ENCODE measurements at regions not wholly inside any gene's neighbourhood (a gene's known extent, or its start where the extent isn't known, plus 50 kb on each side); places are given as distances from the start of the nearest gene placed in this dataset.

DNA sequence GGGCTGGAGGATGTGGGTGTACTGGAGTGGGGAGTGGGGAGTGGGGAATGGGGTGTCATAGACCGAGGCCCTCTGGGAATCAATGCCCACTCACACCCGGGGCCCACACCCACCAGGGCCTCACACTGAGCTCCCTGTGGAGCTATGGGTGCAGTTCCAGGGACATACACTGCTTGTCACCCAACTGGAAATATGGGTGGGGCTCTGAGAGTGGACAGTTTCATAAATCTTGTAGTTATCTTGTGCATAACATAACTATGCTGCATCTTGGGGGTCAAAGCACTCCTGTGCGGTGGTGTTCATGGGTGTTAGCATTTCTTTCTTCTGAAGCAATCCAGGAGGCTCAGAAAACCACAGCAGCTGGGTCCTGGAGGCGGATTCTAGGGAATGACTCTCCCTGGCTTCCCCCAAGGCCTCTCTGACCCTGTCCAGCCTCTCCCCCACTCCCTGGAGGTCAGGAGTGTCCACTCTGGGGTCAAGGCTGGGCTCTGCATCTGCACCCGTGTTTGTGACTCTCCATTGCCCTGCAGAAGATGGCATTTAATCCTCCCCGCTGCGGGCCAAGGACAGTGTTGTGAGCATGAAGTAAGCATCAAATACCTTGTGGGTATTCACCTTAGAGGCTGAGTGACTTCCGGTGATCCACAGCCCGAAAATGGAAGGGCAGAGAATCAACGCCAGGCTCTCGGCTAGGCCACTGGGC is 172.5 kb downstream of the CTTN start:
- DNase-seq (ENCODE audit: low spot score): no peak

- DNase-seq (ENCODE audit: low spot score): no peak
Measured at GRCh38 chr11:70572974-70573260, 174.6 kb downstream of the CTTN start.

GRCh38 chr11:70573701-70574151 is 175.4 kb downstream of the CTTN start:
- no peak for DNase-seq (ENCODE audit: low spot score)

DNA sequence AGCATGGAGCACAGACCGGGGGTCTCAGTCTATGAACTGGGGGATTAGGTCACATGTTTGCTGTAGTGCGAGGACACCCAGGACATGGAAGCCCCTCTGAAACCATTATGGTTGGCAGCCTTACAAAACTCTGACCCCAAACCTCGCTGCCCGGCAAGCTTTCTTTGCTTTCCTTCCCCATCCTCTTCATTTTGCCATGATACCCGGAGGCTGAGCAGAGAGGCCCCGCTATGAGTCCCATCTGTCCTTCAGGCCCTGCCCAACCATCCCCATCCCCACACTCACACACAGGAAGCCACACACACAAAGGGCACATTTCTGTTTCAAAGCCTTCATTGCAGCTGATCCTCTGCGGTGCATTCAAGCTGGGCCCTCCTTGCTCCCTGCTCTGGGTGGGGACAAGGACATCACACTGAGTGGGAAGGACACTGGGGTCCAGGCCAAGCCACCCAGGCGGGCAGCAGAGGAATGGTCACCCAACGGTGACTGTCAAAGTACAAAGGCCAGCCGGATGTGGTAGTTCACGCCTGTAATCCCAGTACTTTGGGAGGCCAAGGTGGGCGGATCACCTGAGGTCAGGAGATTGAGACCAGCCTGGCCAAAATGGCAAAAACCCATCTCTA is 176.5 kb downstream of the CTTN start:
- DNase-seq (ENCODE audit: low spot score): no peak

DNA sequence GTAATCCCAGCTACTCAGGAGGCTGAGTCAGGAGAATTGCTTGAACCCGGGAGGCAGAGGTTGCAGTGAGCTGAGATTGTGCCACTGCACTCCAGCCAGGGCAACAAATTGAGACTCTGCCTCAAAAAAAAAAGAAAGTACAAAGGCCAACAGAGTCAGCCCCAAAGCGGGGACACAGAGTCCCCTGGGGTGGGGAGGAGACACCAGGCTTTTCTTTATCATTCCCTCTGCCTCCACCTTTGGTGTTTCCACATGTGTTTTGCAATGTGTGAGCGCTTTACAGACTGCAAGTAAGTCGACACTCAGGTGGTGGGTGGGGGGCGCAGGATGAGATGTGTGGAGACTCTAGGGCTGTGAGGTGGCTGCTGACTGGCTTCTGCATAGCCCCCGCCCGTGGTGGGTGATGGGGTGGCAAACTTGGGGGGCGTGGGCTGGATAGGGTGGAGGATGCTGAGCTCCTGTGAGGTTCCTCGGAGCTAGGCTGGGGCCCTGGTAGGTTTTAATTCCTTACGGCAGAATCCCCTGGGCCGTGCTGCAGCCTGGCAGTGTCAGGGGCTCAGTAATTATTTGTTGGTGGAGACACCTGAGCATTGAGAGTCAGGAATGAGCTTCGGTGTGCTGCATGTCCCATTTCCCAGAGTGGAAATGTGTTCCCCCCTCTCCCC is 177.2 kb downstream of the CTTN start:
- no peak for DNase-seq (ENCODE audit: low spot score)

DNA sequence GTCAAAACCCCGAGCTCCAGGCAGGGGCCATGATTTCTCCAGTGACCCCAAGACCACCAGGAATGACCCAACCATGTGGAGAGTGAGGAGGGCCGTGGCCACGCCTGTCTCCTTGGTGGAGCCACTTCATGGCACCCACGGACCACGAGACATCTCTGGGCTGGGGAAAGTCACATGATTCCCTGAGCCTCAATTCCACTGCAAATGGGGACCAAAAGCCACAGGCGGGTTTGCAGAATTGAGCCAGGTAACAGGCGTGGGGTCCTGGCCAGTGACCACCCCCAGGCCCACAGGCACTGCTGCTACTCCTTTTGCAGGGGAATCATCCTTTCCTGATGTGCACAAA is 178.9 kb downstream of the CTTN start:
- no peak for DNase-seq (ENCODE audit: low spot score)

DNA sequence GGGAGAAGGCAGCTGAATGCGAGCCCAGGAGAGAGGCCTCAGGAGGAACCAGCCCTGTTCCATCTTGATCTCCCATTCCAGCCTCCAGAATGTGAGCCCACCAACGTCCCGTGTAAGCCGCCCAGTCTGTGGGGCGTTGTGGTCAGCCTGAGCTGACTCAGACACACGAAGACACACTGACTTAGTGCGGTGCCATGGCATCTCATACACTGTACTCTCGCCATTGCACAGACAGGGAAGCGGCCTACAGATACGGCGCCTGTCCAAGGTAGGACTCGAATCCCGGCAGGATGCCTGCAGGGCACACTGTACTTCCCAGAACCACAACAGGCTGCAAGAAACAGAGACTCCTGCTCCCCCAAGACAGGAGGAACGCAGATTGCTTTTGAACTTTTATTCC is 179.6 kb downstream of the CTTN start:
- DNase-seq (ENCODE audit: low spot score): no peak

GRCh38 chr11:70578371-70578770 is 180.0 kb downstream of the CTTN start:
- DNase-seq (ENCODE audit: low spot score): no peak

DNA sequence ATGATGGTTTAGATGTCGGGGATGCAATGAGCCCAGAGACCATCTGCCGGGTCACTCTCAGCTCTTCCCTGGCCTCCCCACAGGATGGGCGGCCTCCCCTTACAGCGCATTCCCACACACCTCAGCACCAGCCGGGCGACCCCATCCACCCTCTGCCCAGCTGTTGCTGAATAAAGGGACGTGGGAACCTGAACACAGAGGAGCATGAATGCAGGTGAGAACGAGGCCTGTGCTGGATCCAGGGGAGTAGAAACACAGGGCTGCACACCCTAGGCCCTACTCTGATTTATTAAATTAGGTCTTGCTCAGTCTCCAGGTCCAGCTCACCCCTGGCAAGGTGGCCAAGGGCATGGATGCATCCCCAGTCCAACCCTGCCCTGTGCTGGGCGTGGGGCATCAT is 180.5 kb downstream of the CTTN start:
- DNase-seq (ENCODE audit: low spot score): no peak

GRCh38 chr11:70579316-70579955 is 181.1 kb downstream of the CTTN start:
- DNase-seq (ENCODE audit: low spot score): no peak

DNA sequence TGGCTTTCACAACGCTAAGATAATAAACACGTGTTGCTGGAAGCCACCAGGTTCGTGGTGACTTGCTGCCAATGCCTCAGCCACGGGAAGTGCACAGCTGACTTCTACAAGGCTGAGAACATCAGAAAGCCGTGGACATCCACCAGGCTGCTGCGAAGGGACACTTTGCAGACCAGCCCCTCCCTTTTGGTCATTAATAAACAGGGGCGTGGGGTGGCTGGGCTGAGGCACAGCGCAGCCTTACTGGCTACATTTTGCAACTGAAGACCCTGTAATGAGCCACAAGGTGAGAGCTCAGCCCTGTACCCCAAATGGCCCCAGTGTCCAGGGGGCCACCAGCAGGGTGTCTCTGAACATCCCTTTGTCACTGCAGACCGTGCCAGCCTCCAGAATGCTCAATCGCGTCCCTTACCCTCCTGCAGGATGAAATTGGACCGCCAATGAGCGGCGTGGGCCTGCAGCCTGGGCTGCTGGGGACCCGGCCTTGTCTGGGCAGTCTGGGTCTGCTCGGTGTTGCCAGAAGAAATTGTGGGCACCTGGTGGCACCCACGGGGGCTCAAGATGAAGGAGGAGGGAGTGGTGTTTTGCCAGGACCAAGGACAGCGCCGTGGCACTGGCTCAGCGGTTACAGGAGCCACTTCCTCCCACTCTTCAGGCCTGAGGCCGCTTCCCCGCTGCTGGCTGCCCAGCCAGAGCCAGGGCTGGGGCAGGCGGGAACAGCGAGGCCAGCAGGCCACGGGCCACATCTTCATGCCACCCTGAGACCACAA is 181.9 kb downstream of the CTTN start:
- peak; percentile 44 for DNase-seq (ENCODE audit: low spot score)

GRCh38 chr11:70581991-70582885 is 183.9 kb downstream of the CTTN start:
- no peak for DNase-seq (ENCODE audit: low spot score)

DNA sequence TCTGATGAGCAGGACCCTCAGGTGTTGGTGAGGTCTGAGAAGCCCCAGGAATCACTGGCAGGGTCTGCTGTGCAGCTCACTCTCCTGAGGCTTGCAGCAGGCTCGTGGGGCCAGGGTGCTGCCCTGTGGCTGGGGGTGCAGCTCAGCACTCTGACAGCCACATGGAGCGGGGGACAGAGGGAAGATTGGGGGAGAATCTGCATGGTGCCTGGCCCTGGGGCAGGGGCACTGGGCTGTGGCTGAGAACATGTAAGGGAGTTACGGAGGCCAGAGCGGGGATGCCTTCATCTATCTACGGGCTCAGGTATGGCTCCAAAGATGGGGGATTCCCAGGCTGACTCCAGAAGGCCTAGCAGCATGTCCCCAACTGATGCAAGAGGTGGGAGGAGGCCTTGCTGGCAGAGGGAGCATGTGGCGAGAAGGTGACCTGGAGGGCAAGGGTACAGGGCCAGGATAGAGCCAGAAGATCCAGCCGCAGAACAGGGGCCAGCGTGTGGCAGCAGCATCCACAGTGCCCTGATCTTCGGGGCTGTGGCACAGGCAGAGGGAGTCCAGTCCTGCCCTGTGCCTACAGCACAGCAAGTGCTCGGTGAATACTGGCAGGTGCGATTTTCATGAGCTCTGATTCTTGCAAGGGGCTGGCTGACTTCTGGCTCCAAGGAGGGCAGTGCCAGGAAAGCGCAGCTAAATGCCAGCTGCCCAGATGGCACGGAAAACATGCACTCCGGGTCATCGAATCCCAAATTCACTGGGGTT is 184.7 kb downstream of the CTTN start:
- no peak for DNase-seq (ENCODE audit: low spot score)

DNA sequence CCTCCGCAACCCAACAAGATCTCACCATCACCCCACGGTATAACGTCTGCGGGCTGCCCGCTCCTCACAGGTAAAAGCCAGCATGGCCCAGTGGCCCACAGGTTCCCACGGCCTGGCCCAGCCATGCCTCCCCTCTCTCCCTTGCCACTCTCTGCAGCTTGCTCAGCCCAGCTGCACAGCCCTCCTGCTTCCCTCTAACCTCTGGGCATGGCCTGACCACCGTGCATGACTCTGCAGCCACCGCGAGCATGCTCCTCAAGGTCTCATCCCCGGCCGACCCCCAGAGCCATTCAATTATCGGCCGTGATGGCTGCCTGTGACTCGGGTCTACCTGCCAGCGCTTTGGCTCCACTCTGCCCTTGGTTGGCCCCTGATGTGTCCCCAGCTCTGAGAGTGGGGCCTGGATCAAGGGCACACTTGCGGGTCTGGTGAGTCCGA is 185.5 kb downstream of the CTTN start:
- no peak for DNase-seq (ENCODE audit: low spot score)

DNA sequence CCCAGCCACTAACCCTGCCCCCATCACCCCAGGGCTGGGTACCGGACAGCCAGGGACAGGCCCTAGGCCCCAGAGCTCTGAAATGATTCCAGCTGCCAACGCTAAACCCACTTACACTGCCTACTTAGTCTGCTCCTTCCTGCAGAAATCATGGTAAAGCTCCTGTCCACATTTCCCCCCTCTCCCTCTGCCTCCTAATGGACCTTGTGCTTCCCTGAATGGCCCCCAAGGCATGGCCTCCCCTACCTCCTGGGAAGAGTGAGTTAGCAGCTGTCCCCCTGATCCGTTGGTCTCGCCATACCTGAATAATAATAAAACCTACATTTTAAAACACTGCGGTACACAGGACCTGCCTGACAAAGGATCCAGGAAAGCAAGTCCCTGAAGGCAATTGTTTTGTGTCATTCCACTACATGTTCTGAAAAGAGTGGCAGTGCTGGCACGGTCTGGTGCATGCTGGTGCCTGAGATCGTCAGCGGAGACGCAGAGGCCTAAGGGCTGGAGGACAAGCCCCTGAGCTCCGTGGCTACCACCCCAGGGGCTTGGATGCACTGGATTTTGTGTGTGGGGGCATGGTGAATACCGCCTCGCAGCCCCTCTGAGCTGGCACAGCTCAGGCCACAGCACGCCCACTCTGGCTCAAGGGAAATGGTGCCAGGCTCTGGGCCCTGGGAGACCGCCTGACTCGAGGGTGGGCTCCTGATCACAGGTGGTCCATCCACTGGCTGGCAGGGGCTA is 186.3 kb downstream of the CTTN start:
- DNase-seq (ENCODE audit: low spot score): no peak

DNA sequence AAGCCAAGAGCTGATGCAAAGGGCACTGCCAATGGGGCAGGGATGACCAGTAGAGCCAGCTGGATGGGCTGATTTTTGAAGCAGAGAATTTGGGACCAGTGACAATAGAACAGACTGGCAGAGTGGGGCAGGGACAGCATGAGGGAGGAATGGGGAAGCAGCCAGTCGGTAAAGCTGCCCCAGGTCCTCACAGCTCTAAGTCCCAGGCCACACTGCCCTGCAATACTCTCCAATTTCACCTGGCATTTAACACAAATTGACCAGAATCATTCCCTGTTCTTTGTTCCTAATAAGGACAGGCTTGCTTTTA is 186.9 kb downstream of the CTTN start:
- DNase-seq (ENCODE audit: low spot score): no peak

GRCh38 chr11:70586261-70587074 is 188.1 kb downstream of the CTTN start:
- no peak for DNase-seq (ENCODE audit: low spot score)

GRCh38 chr11:70587075-70587389 is 188.7 kb downstream of the CTTN start:
- DNase-seq (ENCODE audit: low spot score): no peak

DNA sequence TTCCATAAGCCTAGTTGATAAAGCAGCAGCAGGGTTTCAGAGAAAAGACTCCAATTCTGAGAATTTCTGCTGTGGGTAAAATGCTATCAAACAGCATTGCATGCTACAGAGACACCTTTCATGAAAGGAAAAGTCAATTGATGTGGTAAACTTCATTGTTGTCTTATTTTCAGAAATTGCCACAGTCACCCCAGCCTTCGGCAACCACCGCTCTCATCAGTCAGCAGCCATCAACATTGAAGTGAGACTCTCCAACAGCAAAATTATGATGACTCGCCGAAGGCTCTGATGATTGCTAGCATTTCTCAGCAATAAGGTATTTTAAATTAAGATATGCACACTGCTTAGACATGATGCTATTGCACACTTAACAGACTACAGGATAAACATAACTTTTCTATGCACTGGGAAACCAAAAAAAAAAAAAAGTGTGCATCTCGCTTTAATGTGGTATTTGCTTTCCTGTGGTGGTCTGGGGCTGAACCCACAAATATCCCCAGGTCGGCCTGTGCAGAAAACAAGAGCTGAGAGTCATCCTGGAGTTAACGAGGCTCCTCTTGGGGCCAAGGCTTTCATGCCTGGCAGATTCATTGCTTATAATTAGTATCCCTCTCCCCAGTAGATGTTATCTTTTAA is 192.1 kb downstream of the CTTN start:
- no peak for DNase-seq (ENCODE audit: low spot score)

Data from hepatic stellate cell (primary cell).